Prostate gland (tissue), 2 donors: ENCODE measurements at regions not wholly inside any gene's neighbourhood (a gene's known extent, or its start where the extent isn't known, plus 50 kb on each side); places are given as distances from the start of the nearest gene placed in this dataset.
"Not testable (repeated sequence)": the region's sequence is repeated elsewhere in the genome, so short reads cannot be mapped to it uniquely, and the experiment has no call there.

Experiments
- DNase-seq: peaks from one replicate; pipeline ENCODE4 v3.0.0-alpha.2; 2019; ENCODE audit warnings: low spot score
- H3K27ac ChIP-seq, 2 donors: fragments of 200-600 bp; sonication (generic); 2 replicates each; pipeline ENCODE4 v1.5.1; 2017 to 2019
- H3K27me3 ChIP-seq: fragments of 200-600 bp; sonication (generic); replicated peaks from 2 replicates; pipeline ENCODE4 v1.5.1; 2019; ENCODE audit not compliant: insufficient read depth
- H3K36me3 ChIP-seq, 2 donors: fragments of 200-600 bp; sonication (generic); 1 replicate in 1 of 2; 2 replicates in 1 of 2; pipeline versions ENCODE4 v1.5.1 to v1.8.1; 2017 to 2019
- H3K4me1 ChIP-seq: fragments of 200-600 bp; sonication (generic); replicated peaks from 2 replicates; pipeline ENCODE4 v1.5.1; 2019
- H3K4me3 ChIP-seq, 2 donors: fragments of 200-600 bp; sonication (generic); 2 replicates each; pipeline ENCODE4 v1.5.1; 2017 to 2019
- H3K9me3 ChIP-seq: fragments of 200-600 bp; sonication (generic); 2 replicates; pipeline ENCODE4 v1.5.1; 2017
- POLR2A ChIP-seq: fragments of 450-650 bp; IDR thresholded peaks from one replicate; pipeline ENCODE4 v1.6.1; 2016; ENCODE audit warnings: antibody characterized with exemption, mild to moderate bottlenecking
- POLR2AphosphoS5 ChIP-seq: sonication (generic); formaldehyde crosslinking; IDR thresholded peaks from one replicate; pipeline ENCODE4 v1.6.1; 2017; ENCODE audit warnings: antibody characterized with exemption
- WGBS: methylation state at CpG from one replicate; pipeline ENCODE4 v1.1.5; 2018; 5-methylcytosine and 5-hydroxymethylcytosine counted together
- intact Hi-C: fragments of 100-400 bp; cut with DNase I; formaldehyde crosslinking; loops from one replicate; pipeline ENCODE4 v1.14.2; 2022
- TF ChIP-seq, protein P1 (sequence below), 4 experiments: fragments of 200-600 bp in 2 of 4; fragments of 450-650 bp in 2 of 4; sonication (generic) in 2 of 4; IDR thresholded peaks; 1 replicate in 3 of 4; 2 replicates in 1 of 4; pipeline ENCODE4 v1.5.1; 2016 to 2019; ENCODE audit warnings: antibody characterized with exemption in 4 of 4, mild to moderate bottlenecking in 2 of 4, moderate library complexity in 2 of 4

DNA sequence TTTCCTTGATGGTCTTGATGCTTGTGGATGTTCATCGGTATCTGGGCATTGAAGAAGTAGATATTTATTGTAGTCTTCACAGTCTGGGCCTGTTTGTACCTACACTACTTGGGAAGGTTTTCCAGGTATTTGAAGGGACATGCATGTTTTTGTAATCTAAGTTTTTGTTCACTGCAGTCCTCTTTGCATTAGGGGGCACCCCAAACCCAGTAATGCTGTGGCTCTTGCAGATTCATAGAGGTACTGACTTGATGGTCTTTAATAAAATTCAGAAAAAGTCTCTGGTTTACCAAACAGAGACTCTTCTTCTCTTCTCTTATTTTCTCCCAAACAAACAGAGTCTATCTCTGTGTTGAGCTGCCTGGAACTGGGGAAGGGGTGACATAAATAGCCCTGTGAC, 150.9 kb upstream of the SLC16A7 start:
- Histone ChIP-seq H3K27ac (no peak overlapping the region), H3K36me3 (no peaks in the 10 kb centered on the region), H3K27me3 (no peaks in the 10 kb centered on the region), H3K9me3 (no peaks in the 10 kb centered on the region), H3K4me3 (no peak overlapping the region), H3K4me1 (no peaks in the 10 kb centered on the region)
- intact Hi-C loops, result no loop called here
- TF ChIP-seq, protein P1, sequence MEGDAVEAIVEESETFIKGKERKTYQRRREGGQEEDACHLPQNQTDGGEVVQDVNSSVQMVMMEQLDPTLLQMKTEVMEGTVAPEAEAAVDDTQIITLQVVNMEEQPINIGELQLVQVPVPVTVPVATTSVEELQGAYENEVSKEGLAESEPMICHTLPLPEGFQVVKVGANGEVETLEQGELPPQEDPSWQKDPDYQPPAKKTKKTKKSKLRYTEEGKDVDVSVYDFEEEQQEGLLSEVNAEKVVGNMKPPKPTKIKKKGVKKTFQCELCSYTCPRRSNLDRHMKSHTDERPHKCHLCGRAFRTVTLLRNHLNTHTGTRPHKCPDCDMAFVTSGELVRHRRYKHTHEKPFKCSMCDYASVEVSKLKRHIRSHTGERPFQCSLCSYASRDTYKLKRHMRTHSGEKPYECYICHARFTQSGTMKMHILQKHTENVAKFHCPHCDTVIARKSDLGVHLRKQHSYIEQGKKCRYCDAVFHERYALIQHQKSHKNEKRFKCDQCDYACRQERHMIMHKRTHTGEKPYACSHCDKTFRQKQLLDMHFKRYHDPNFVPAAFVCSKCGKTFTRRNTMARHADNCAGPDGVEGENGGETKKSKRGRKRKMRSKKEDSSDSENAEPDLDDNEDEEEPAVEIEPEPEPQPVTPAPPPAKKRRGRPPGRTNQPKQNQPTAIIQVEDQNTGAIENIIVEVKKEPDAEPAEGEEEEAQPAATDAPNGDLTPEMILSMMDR (IDR thresholded peaks at IDR 0.05), result no peak
- TF ChIP-seq POLR2A, result no peak
- no peak for DNase-seq
- WGBS, result 83% methylated on average over 1 of the region's 1 CpG

DNA sequence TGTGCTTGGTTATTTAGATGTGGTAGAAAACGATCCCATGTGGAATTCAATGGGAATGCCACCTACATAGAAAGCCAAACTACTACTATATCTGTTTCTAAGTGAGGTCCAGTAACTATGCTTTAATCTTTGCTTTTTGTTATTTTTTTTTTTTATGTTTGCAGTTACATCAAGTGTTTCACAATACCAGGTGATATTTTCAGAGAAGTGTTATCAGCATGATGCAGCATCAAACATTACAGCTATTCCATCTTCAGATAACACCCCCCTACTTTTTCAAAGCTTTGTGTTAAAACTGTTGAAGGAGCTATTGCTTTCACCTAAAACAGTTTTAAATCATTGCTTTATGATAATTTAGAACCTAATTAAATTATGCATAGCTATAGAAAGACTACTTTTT, 163.8 kb upstream of the SLC16A7 start:
- 12% methylated on average over 1 of the region's 1 CpG for WGBS
- Histone ChIP-seq H3K36me3 (no peaks in the 10 kb centered on the region), H3K4me1 (no peaks in the 10 kb centered on the region), H3K4me3 (no peak overlapping the region), H3K27me3 (no peaks in the 10 kb centered on the region), H3K9me3 (no peaks in the 10 kb centered on the region), H3K27ac (no peak overlapping the region)
- DNase-seq, result no peak
- intact Hi-C loops, result no loop called here
- no peak for TF ChIP-seq POLR2A
- TF ChIP-seq, protein P1 (IDR thresholded peaks at IDR 0.05), result no peak
- no peak for TF ChIP-seq POLR2AphosphoS5

DNA sequence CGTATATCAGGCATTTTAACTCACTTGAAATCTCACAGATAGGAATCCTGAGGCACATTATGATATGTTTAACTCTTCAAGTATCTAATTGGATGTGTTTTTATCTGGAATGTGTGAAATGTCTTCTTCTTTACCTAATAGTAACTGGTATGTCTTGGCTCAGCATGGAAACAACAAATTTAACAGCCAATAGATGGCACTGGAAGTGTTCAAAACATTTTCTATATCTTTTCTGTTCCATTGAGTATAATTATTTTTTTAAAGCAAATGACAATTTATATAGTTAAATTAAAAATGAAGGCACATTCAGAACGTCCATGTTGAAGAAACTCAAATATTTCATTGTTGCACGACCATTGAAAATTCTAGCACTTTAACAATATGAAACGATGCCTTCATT, 164.6 kb upstream of the SLC16A7 start:
- no peak for DNase-seq
- H3K27ac ChIP-seq, result no peak overlapping the region
- TF ChIP-seq POLR2AphosphoS5, result no peak
- TF ChIP-seq POLR2A, result no peak
- TF ChIP-seq, protein P1 (IDR thresholded peaks at IDR 0.05), result no peak
- WGBS, result 31% methylated on average over 4 of the region's 4 CpGs
- intact Hi-C loops, result no loop called here
- H3K4me3 ChIP-seq, result no peak overlapping the region
- no peaks in the 10 kb centered on the region for H3K36me3 ChIP-seq
- H3K4me1 ChIP-seq, result no peaks in the 10 kb centered on the region
- H3K27me3 ChIP-seq, result no peaks in the 10 kb centered on the region
- no peaks in the 10 kb centered on the region for H3K9me3 ChIP-seq

- intact Hi-C loops, result no loop called here
- Histone ChIP-seq H3K27me3 (no peaks in the 10 kb centered on the region), H3K4me3 (no peak overlapping the region), H3K36me3 (no peaks in the 10 kb centered on the region), H3K4me1 (no peaks in the 10 kb centered on the region), H3K27ac (no peak overlapping the region), H3K9me3 (no peaks in the 10 kb centered on the region)
- TF ChIP-seq, protein P1 (IDR thresholded peaks at IDR 0.05), result no peak
- TF ChIP-seq POLR2A (no peak), POLR2AphosphoS5 (no peak)
- DNase-seq, result no peak
- 76% methylated on average over 1 of the region's 1 CpG for WGBS
Observed at GRCh38 chr12:59429766-59430165, 166.1 kb upstream of the SLC16A7 start.

DNA sequence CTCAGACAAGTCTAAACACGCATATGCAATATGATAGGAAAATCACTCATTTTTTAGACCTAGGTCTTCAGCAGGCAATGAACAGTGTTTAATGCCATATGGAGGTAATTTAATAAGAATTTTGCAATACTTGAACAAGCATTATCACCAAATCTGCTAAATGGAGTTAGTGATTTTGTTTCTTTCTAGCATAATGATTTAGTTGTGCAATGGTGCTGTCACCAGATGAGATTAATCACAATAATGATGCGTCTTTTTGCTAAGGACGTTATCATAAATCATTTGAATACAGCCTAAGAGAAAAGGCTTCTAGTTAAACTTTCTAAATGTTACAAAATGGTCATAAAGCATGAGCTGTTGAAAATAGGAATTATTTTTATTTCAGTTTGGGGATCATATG, 170.0 kb upstream of the SLC16A7 start:
- no peak for TF ChIP-seq POLR2A
- TF ChIP-seq, protein P1 (IDR thresholded peaks at IDR 0.05), result no peak
- TF ChIP-seq POLR2AphosphoS5, result no peak
- intact Hi-C loops, result no loop called here
- WGBS, result 80% methylated on average over 3 of the region's 3 CpGs
- Histone ChIP-seq H3K27me3 (no peaks in the 10 kb centered on the region), H3K27ac (no peak overlapping the region), H3K4me3 (no peak overlapping the region), H3K36me3 (no peaks in the 10 kb centered on the region), H3K9me3 (no peaks in the 10 kb centered on the region), H3K4me1 (no peaks in the 10 kb centered on the region)
- DNase-seq, result no peak

- H3K4me3 ChIP-seq, intact Hi-C loops, H3K9me3 ChIP-seq, H3K27me3 ChIP-seq, H3K36me3 ChIP-seq, H3K27ac ChIP-seq, DNase-seq, H3K4me1 ChIP-seq: not testable (repeated sequence)
- WGBS, result 93% methylated on average over 3 of the region's 3 CpGs
Observed at GRCh38 chr12:59424666-59425065, 171.2 kb upstream of the SLC16A7 start.
